Tibial nerve (tissue), 4 donors: ENCODE measurements at regions not wholly inside any gene's neighbourhood (a gene's known extent, or its start where the extent isn't known, plus 50 kb on each side); places are given as distances from the start of the nearest gene placed in this dataset.

Experiments used
- DNase-seq, 2 donors: peaks; one replicate each; pipeline ENCODE4 v3.0.0-alpha.2; 2019; ENCODE audit warnings: low spot score in 2 of 2
- H3K27ac ChIP-seq, 4 donors: fragments of 200-600 bp; sonication (generic) in 3 of 4; one replicate each; pipeline ENCODE4 v1.5.1; 2017 to 2019; ENCODE audit warnings: mild to moderate bottlenecking in 1 of 4
- H3K27me3 ChIP-seq, 2 donors: fragments of 200-600 bp; sonication (generic) in 1 of 2; one replicate each; pipeline versions ENCODE4 v1.5.1 to v1.6.0; 2017 to 2019
- H3K36me3 ChIP-seq, 3 donors: fragments of 200-600 bp; sonication (generic); one replicate each; pipeline ENCODE4 v1.5.1; 2018 to 2019
- H3K4me1 ChIP-seq, 4 donors: fragments of 200-600 bp; sonication (generic) in 3 of 4; one replicate each; pipeline ENCODE4 v1.5.1; 2017 to 2019
- H3K4me3 ChIP-seq, 4 donors: fragments of 200-600 bp; sonication (generic) in 3 of 4; one replicate each; pipeline ENCODE4 v1.5.1; 2017 to 2019; ENCODE audit warnings: mild to moderate bottlenecking in 1 of 4, moderate library complexity in 1 of 4
- H3K9me3 ChIP-seq, 4 donors: fragments of 200-600 bp; sonication (generic) in 3 of 4; one replicate each; pipeline ENCODE4 v1.5.1; 2017 to 2019
- CTCF ChIP-seq, 5 experiments: fragments of 200-600 bp in 3 of 5; fragments of 450-650 bp in 2 of 5; sonication (generic) in 3 of 5; IDR thresholded peaks; one replicate each; pipeline ENCODE4 v1.5.1; 2016 to 2019; ENCODE audit warnings: antibody characterized with exemption in 5 of 5, mild to moderate bottlenecking in 3 of 5, moderate library complexity in 2 of 5
- EP300 ChIP-seq, 2 donors: sonication (generic); formaldehyde crosslinking; IDR thresholded peaks; one replicate each; pipeline ENCODE4 v1.6.1; 2017; ENCODE audit warnings: antibody characterized with exemption in 2 of 2, mild to moderate bottlenecking in 1 of 2
- POLR2A ChIP-seq, 2 donors: fragments of 450-650 bp; IDR thresholded peaks; one replicate each; pipeline ENCODE4 v1.6.1; 2017; ENCODE audit warnings: antibody characterized with exemption in 2 of 2, mild to moderate bottlenecking in 2 of 2, moderate library complexity in 2 of 2
- WGBS, 2 donors: methylation state at CpG; one replicate each; pipeline ENCODE4 v1.1.5; 2018; 5-methylcytosine and 5-hydroxymethylcytosine counted together

DNA sequence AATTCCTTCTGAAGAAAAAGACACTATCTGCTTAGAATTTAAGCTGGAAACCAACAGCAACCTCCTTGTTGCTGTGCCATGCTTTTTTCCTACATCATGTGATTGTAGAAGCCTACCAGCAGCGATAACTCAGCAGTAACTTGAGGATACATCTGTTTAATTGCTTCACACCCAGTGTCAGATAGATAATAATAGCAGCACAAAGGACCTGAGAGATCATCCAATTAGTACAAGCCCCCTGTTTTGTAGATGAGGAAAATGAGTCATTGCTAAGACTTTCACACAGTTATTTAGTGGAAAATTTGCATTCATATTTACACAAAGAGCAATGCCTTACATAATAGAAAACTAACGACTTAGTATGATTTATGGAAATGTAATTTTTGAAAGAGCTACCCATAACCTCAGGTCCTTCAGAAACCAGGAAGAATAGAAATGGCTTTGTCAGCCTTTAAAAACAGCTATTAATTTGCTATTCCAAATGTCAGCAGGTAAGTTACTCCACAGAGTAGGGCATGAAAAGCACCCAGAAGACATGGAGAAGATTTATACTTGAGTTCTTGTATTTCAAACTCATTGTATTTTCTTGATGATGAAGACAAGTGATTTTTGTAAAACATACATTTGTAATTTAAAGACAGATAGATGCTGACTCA is 93.7 kb upstream of the SGCG start:
- no peaks in the 10 kb centered on the region for H3K4me1 ChIP-seq
- WGBS, 2 donors, result 36 to 45% methylated on average over 2 of the region's 2 CpGs
- H3K27ac ChIP-seq, result no peak overlapping the region
- DNase-seq, result no peak
- no peaks in the 10 kb centered on the region for H3K27me3 ChIP-seq
- H3K36me3 ChIP-seq, result no peaks in the 10 kb centered on the region
- no peak for TF ChIP-seq CTCF (IDR thresholded peaks at IDR 0.05)
- TF ChIP-seq POLR2A (IDR thresholded peaks at IDR 0.05), result no peak
- no peak for TF ChIP-seq EP300 (IDR thresholded peaks at IDR 0.05)
- no peaks in the 10 kb centered on the region for H3K9me3 ChIP-seq
- H3K4me3 ChIP-seq, result no peak overlapping the region

GRCh38 chr13:23087880-23088279 is 92.9 kb upstream of the SGCG start:
- Histone ChIP-seq H3K4me1 (no peaks in the 10 kb centered on the region), H3K36me3 (no peaks in the 10 kb centered on the region), H3K27ac (no peak overlapping the region), H3K4me3 (no peak overlapping the region), H3K9me3 (no peaks in the 10 kb centered on the region), H3K27me3 (no peaks in the 10 kb centered on the region)
- TF ChIP-seq EP300 (IDR thresholded peaks at IDR 0.05), result no peak
- peak in 2 of 5 experiments; percentile 9 to 12 for TF ChIP-seq CTCF (IDR thresholded peaks at IDR 0.05)
- peak in 1 of 2 donors; percentile 7 for DNase-seq
- 72 to 73% methylated on average over 1 of the region's 1 CpG for WGBS, 2 donors

GRCh38 chr13:23098161-23098907 is 82.4 kb upstream of the SGCG start:
- no peaks in the 10 kb centered on the region for H3K27me3 ChIP-seq
- TF ChIP-seq EP300 (IDR thresholded peaks at IDR 0.05) (no peak), POLR2A (IDR thresholded peaks at IDR 0.05) (no peak), CTCF (IDR thresholded peaks at IDR 0.05) (no peak)
- H3K4me1 ChIP-seq, result no peaks in the 10 kb centered on the region
- DNase-seq, result no peak
- peaks cover 0 to 4% (median 0%) of the 10 kb centered on the region in 4 donors for H3K9me3 ChIP-seq
- no peak overlapping the region for H3K27ac ChIP-seq
- no peaks in the 10 kb centered on the region for H3K36me3 ChIP-seq
- 75 to 89% methylated on average over 7 of the region's 7 CpGs for WGBS, 2 donors
- no peak overlapping the region for H3K4me3 ChIP-seq

- Histone ChIP-seq H3K4me3 (no peak overlapping the region), H3K27me3 (no peaks in the 10 kb centered on the region), H3K36me3 (no peaks in the 10 kb centered on the region), H3K27ac (no peak overlapping the region), H3K9me3 (peaks cover 0 to 4% (median 0%) of the 10 kb centered on the region in 4 donors), H3K4me1 (no peaks in the 10 kb centered on the region)
- TF ChIP-seq POLR2A (IDR thresholded peaks at IDR 0.05), result no peak
- TF ChIP-seq CTCF (IDR thresholded peaks at IDR 0.05), result no peak
- no peak for TF ChIP-seq EP300 (IDR thresholded peaks at IDR 0.05)
- 54 to 57% methylated on average over 3 of the region's 3 CpGs for WGBS, 2 donors
- no peak for DNase-seq
These were observed 75.7 kb upstream of the SGCG start for GRCh38 chr13:23105051-23105450.

DNA sequence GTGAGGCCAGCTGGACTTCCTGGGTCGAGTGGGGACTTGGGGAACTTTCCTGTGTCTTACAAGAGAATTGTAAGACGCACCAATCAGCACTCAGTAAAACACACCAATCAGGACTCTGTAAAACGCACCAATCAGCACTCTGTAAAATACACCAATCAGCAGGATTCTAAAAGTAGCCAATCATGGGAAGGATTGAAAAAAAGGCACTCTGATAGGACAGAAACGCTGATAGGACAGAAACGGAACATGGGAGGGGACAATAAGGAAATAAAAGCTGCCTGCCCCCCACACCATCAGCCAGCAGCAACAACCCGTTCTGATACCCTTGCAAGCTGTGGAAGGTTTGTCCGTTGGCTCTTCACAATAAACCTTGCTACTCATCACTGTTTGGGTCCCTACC is 73.1 kb upstream of the SGCG start:
- 89 to 92% methylated on average over 7 of the region's 7 CpGs for WGBS, 2 donors
- Histone ChIP-seq H3K27ac (no peak overlapping the region), H3K27me3 (no peaks in the 10 kb centered on the region), H3K4me1 (no peaks in the 10 kb centered on the region), H3K4me3 (no peak overlapping the region), H3K36me3 (no peaks in the 10 kb centered on the region), H3K9me3 (no peaks in the 10 kb centered on the region)
- no peak for DNase-seq
- TF ChIP-seq EP300 (IDR thresholded peaks at IDR 0.05) (no peak), POLR2A (IDR thresholded peaks at IDR 0.05) (no peak), CTCF (IDR thresholded peaks at IDR 0.05) (no peak)
